Transverse colon (tissue), 4 donors: ENCODE measurements at regions not wholly inside any gene's neighbourhood (a gene's known extent, or its start where the extent isn't known, plus 50 kb on each side); places are given as distances from the start of the nearest gene placed in this dataset.

Experiments used
- POLR2A ChIP-seq: fragments of 450-650 bp; IDR thresholded peaks from one replicate; pipeline ENCODE4 v1.6.1; 2016; ENCODE audit warnings: antibody characterized with exemption, mild to moderate bottlenecking, moderate library complexity
- POLR2AphosphoS5 ChIP-seq, 3 donors: sonication (generic); formaldehyde crosslinking; IDR thresholded peaks; one replicate each; pipeline ENCODE4 v1.6.1; 2016; ENCODE audit warnings: antibody characterized with exemption in 3 of 3
- TF ChIP-seq, protein P1 (sequence below), 5 experiments: fragments of 200-600 bp in 3 of 5; fragments of 450-650 bp in 2 of 5; sonication (generic) in 3 of 5; IDR thresholded peaks; 1 replicate in 2 of 5; 2 replicates in 3 of 5; pipeline ENCODE4 v1.5.1; 2016 to 2017; ENCODE audit warnings: antibody characterized with exemption in 5 of 5, inconsistent platforms in 3 of 5, mild to moderate bottlenecking in 2 of 5, moderate library complexity in 1 of 5

- TF ChIP-seq, protein P1, sequence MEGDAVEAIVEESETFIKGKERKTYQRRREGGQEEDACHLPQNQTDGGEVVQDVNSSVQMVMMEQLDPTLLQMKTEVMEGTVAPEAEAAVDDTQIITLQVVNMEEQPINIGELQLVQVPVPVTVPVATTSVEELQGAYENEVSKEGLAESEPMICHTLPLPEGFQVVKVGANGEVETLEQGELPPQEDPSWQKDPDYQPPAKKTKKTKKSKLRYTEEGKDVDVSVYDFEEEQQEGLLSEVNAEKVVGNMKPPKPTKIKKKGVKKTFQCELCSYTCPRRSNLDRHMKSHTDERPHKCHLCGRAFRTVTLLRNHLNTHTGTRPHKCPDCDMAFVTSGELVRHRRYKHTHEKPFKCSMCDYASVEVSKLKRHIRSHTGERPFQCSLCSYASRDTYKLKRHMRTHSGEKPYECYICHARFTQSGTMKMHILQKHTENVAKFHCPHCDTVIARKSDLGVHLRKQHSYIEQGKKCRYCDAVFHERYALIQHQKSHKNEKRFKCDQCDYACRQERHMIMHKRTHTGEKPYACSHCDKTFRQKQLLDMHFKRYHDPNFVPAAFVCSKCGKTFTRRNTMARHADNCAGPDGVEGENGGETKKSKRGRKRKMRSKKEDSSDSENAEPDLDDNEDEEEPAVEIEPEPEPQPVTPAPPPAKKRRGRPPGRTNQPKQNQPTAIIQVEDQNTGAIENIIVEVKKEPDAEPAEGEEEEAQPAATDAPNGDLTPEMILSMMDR (IDR thresholded peaks at IDR 0.05): no peak
- no peak for TF ChIP-seq POLR2A
- no peak for TF ChIP-seq POLR2AphosphoS5 (IDR thresholded peaks at IDR 0.05)
Measured at GRCh38 chr13:63497601-63498000, 2082.0 kb upstream of the PCDH20 start.
